Activated CD4-positive, alpha-beta T cell treated with anti-CD3 and anti-CD28 coated beads for 36 hours (primary cell): ENCODE measurements at regions not wholly inside any gene's neighbourhood (a gene's known extent, or its start where the extent isn't known, plus 50 kb on each side); places are given as distances from the start of the nearest gene placed in this dataset.

Experiments
- ATAC-seq: fragments of 200-7000 bp; cut with Tn5 transposase; one replicate; pipeline ENCODE4 v1.10.0; 2021; ENCODE audit warnings: mild to moderate bottlenecking, moderate library complexity
- CTCF ChIA-PET: fragments of 350-600 bp; sonication (Branson Sonifier 250); formaldehyde crosslinking; loops from one replicate; lab custom pipeline; 2021; ENCODE audit warnings: antibody characterized with exemption; lab: Charles Lee
- POLR2A ChIA-PET: fragments of 350-600 bp; sonication (Branson Sonifier 250); formaldehyde crosslinking; loops from one replicate; lab custom pipeline; 2021; ENCODE audit warnings: antibody characterized with exemption, inconsistent platforms; lab: Charles Lee
- DNase-seq: peaks from one replicate; pipeline ENCODE4 v3.0.0-alpha.2; 2020
- H3K27ac Mint-ChIP-seq: one replicate; pipeline ENCODE4 v1.8.0; 2021; ENCODE audit warnings: mixed read lengths
- H3K27me3 Mint-ChIP-seq: one replicate; pipeline ENCODE4 v1.8.0; 2021; ENCODE audit warnings: mixed read lengths
- H3K36me3 Mint-ChIP-seq: one replicate; pipeline ENCODE4 v1.8.0; 2021; ENCODE audit warnings: low read depth, mixed read lengths
- H3K4me1 Mint-ChIP-seq: one replicate; pipeline ENCODE4 v1.8.0; 2021; ENCODE audit warnings: mixed read lengths
- H3K4me3 Mint-ChIP-seq: one replicate; pipeline ENCODE4 v1.8.0; 2021; ENCODE audit warnings: mild to moderate bottlenecking, moderate library complexity, mixed read lengths
- H3K9me3 Mint-ChIP-seq: one replicate; pipeline ENCODE4 v1.8.0; 2021; ENCODE audit warnings: low read depth, mixed read lengths
- intact Hi-C, 2 experiments: fragments of 100-400 bp; cut with DNase I in 1 of 2; cut with micrococcal nuclease in 1 of 2; formaldehyde crosslinking; loops; one replicate each; pipeline versions ENCODE4 v1.14.2 to v1.15.1; 2022 to 2024; cut with DNase I, micrococcal nuclease

DNA sequence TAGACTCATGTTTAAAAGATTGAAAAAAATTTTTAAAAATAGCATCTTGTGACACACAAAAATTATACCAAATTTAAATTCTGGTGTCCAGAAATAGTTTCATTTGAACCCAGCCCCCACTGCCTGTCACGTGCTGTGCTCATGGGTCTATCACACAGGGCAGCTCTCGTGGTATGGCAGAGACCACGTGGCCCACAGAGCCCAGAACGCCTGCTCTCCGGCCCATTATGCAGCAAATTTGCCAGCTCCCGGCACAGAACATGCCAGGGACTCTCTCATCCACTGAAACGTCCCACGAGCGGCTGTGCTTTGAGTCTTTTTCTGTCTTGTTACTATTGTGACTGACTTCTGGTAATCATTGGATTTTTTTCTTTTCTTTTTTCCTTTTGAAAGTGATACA lies 224.3 kb downstream of the TTLL2 start:
- ChIA-PET POLR2A (no interaction called here), CTCF (no interaction called here)
- Mint-ChIP-seq H3K4me1 (no peaks in the 10 kb centered on the region), H3K4me3 (no peak overlapping the region), H3K27ac (no peak overlapping the region), H3K27me3 (no peaks in the 10 kb centered on the region), H3K36me3 (no peaks in the 10 kb centered on the region), H3K9me3 (no peaks in the 10 kb centered on the region)
- intact Hi-C loops: no loop called here
- ATAC-seq: no peak
- no peak for DNase-seq

DNA sequence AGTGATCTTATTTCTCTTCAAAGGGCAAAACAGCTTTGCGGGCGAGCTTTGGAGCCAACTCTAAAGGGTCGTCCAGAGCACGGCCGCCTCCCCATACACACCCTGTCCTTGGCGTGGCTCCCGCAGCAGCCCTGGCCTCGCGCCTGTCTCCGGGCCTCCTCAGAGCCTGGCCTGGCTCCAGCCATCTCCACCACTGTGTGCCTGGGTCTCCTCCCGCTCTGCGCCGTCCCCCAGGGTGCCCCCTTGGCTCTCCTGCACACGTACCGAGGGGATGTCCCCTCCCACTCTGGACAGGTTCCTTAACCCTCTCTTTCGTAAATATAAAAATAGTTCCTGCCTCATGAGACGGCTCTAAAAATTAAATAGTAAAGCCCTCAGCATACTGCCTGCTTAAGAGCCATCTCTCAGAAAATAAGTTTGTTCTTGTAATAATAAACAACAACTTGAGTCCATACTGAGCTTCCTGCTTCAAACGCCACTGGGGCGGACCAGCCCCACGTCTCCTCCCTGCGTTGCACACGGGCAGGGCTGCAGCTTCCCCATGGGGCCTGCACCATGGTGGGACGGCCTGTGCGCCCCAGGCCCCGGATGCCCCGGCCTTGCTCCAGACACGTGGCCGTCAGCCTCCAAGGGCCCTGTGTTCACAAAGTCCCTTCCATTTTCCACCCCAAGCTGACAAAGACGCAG lies 226.2 kb downstream of the TTLL2 start:
- no peak overlapping the region for H3K4me3 Mint-ChIP-seq
- CTCF ChIA-PET: no interaction called here
- intact Hi-C loops: no loop called here
- peaks cover 2% of the 10 kb centered on the region for H3K9me3 Mint-ChIP-seq
- no peak for ATAC-seq
- H3K4me1 Mint-ChIP-seq: no peaks in the 10 kb centered on the region
- DNase-seq: no peak
- no peak overlapping the region for H3K27ac Mint-ChIP-seq
- H3K36me3 Mint-ChIP-seq: no peaks in the 10 kb centered on the region
- POLR2A ChIA-PET: interaction anchor here (0.6 kb wide), 1 partner anchor 34 kb away, joined by 10 read pairs; no protein-coding TSS in a partner anchor
- no peaks in the 10 kb centered on the region for H3K27me3 Mint-ChIP-seq

DNA sequence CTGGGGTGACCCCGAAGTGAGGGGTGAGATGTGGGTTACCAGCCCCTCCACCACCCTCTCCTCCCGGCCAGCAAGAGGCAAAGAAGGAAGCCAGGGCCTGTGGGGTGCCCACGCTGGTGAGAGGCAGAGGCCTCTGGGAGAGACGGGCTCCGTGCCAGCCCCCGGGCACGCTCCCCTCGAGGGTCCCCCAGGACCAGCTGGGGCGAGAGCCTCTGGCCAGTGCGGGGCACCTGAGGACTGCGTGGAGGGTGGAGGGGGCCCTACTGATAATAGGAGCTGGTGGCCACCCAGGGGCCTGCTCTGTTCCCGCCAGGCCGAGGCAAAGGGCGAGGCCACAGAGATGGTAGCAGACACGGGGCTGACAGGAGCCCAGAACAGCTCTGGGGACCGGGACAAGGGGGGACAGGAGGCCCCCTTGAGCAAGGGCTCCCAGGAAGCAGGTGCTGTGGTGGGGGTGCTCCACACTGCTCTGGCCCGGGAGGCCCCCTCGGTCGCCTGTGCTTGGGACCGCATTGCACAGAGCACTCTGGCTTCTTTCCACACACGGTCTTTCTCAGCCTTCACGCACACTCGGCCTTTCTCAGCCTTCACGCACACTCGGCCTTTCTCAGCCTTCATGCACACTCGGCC lies 226.9 kb downstream of the TTLL2 start:
- DNase-seq (no peak), ATAC-seq (no peak)
- ChIA-PET CTCF (no interaction called here), POLR2A (no interaction called here)
- Mint-ChIP-seq H3K4me1 (no peaks in the 10 kb centered on the region), H3K27ac (no peak overlapping the region), H3K4me3 (no peak overlapping the region), H3K9me3 (peaks cover 6% of the 10 kb centered on the region), H3K27me3 (no peaks in the 10 kb centered on the region), H3K36me3 (no peaks in the 10 kb centered on the region)
- intact Hi-C loops: no loop called here

DNA sequence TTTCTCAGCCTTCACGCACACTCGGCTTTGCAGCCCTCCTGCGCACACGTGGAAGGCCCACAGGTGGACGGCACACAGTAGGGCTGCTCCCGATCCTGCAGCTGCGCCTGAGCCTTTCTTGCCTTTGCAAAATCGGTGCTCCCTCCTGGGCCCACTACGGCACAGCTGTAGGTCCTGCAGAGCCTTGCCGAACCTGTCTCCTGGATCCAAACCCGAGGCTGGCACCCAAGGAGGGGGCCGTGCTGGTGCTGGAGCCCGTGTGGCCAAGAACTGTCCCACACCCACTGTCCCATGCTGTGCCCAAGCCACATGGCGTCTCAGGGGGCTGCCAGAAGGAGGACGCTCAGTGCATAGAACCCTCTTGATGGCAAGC lies 227.4 kb downstream of the TTLL2 start:
- H3K4me1 Mint-ChIP-seq: no peaks in the 10 kb centered on the region
- POLR2A ChIA-PET: no interaction called here
- H3K4me3 Mint-ChIP-seq: no peak overlapping the region
- peaks cover 8% of the 10 kb centered on the region for H3K9me3 Mint-ChIP-seq
- no peaks in the 10 kb centered on the region for H3K36me3 Mint-ChIP-seq
- CTCF ChIA-PET: no interaction called here
- no peak for ATAC-seq
- H3K27me3 Mint-ChIP-seq: no peaks in the 10 kb centered on the region
- intact Hi-C loops: no loop called here
- no peak overlapping the region for H3K27ac Mint-ChIP-seq
- no peak for DNase-seq

DNA sequence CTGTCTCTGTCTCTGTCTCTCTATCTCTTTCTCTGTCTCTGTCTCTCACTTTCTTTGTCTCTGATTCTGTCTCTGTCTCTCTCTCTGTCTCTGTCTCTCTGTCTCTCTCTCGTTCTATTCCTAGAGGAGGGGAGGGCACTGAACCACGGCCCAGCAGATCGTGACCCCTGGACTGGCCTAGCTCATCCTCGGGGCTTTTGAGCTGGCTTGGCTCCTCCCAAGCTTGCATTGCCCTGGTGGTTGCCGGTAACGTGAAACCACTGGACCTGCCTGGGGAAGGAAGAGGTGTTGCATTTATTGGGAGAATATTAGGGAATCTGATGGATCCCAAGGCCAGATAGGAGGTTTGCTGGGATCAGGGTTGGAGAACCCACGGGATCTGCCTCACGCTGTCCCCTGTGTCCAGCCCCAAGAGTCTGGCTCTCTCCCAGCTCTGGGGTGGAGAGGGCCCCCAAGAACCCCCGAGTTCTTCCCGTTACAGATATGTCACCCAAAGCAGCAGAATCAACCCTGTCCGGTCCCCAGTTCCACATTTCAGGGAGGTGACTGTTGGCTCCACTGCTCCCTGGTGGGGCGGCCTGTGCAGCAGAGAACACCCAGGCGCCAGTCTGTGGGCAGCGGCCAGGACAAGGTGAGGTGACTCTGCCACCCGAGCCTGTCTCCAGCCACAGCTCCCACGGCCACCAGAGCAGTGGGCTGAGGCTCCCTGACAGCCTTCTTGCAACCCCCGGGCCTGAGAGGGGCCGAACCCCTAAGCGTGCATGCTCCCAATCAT lies 228.3 kb downstream of the TTLL2 start:
- H3K36me3 Mint-ChIP-seq: no peaks in the 10 kb centered on the region
- DNase-seq (no peak), ATAC-seq (no peak)
- H3K4me1 Mint-ChIP-seq: no peaks in the 10 kb centered on the region
- no peak overlapping the region for H3K27ac Mint-ChIP-seq
- CTCF ChIA-PET: no interaction called here
- H3K4me3 Mint-ChIP-seq: no peak overlapping the region
- intact Hi-C loops: no loop called here
- POLR2A ChIA-PET: no interaction called here
- peaks cover 8% of the 10 kb centered on the region for H3K9me3 Mint-ChIP-seq
- no peaks in the 10 kb centered on the region for H3K27me3 Mint-ChIP-seq

DNA sequence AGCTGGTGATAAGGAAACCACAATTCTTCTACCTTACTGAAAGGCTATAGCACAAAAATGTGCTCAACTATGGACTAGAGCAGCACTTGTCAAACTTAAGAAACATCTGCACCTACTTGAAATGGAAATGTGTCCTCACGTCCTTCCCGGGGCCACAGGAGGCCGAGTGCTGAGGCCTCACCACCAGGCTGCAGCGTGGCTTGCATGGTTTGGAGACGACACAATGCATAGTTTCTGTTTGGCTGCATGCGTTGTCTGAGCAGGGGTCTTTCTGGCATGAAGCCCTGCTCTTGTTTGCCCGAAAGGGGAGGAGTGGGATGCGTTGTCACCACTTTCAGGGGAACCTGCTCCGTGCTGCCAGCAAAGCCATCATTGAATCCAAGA lies 228.8 kb downstream of the TTLL2 start:
- POLR2A ChIA-PET: no interaction called here
- intact Hi-C loops: no loop called here
- H3K9me3 Mint-ChIP-seq: peaks cover 8% of the 10 kb centered on the region

DNA sequence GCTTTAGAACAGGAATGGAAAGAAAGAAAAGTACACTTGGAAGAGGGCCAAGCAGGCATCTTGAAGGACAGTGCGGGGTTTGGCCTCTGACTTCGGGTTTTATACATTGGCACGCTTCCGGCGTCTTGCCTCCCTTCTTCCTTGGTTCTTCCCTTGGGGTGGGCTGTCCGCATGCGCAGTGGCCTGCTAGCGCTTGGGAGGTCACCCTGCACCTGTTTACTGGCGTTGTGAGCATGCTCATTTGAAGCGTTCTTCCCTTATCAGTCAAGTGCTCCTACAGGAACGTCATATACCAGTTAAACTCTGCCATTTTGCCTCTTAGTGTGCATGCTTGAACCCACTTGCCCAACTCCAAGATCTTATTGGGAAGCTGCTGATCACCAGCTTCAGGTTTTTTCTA lies 230.0 kb downstream of the TTLL2 start:
- ChIA-PET POLR2A (no interaction called here), CTCF (no interaction called here)
- Mint-ChIP-seq H3K36me3 (no peaks in the 10 kb centered on the region), H3K4me1 (no peaks in the 10 kb centered on the region), H3K27ac (no peak overlapping the region), H3K4me3 (no peak overlapping the region), H3K9me3 (peaks cover 8% of the 10 kb centered on the region), H3K27me3 (peaks cover under 1% of the 10 kb centered on the region)
- no peak for ATAC-seq
- intact Hi-C loops: no loop called here
- DNase-seq: no peak

More for the DNA sequence above, 228.8 kb downstream of the TTLL2 start:
- H3K4me3 Mint-ChIP-seq: no peak overlapping the region
- DNase-seq (no peak), ATAC-seq (no peak)
- no peaks in the 10 kb centered on the region for H3K36me3 Mint-ChIP-seq
- no peaks in the 10 kb centered on the region for H3K4me1 Mint-ChIP-seq
- no peak overlapping the region for H3K27ac Mint-ChIP-seq
- CTCF ChIA-PET: no interaction called here
- no peaks in the 10 kb centered on the region for H3K27me3 Mint-ChIP-seq

DNA sequence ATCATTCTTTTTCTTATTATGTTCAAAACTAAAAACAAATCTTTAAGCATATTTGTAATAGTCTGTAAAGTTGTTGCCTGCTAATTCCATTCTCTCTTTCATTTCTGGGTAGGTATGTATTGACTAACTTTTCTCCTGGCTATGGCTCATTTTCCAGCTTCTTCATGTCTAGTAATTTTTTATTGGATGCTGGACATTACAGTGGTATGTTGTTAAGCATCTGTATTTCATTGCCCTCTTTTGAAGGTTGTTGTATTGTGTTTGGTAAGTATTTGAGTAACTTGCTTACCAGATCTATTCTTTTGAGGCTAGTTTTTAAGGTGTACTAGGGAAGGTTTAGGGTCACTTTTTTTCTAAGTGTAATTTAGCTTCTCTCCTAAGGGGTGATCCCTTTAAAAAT lies 230.9 kb downstream of the TTLL2 start:
- ChIA-PET CTCF (no interaction called here), POLR2A (no interaction called here)
- Mint-ChIP-seq H3K9me3 (peaks cover 8% of the 10 kb centered on the region), H3K4me3 (no peak overlapping the region), H3K27ac (no peak overlapping the region), H3K36me3 (no peaks in the 10 kb centered on the region), H3K27me3 (peaks cover 3% of the 10 kb centered on the region), H3K4me1 (no peaks in the 10 kb centered on the region)
- ATAC-seq (no peak), DNase-seq (no peak)
- intact Hi-C loops: no loop called here

DNA sequence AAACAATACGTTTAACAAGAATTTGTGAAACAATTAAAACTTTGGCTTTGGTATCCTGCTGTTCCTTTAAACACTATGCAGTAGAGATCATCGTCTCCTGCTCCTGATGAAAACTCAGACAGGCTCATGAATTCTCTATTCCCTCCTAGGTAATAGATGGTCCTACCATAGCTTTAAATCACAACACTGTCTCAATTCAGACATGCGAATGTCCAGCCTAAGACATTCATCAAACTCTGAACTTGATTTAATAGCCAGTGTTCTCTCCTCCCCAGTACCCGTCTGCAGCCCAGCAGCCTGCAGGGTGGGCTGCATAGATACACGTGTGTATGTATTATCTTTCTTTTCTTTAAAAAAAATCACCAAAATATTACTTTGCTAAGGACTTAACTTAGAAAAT lies 232.8 kb downstream of the TTLL2 start:
- Mint-ChIP-seq H3K36me3 (no peaks in the 10 kb centered on the region), H3K27me3 (peaks cover 3% of the 10 kb centered on the region), H3K4me3 (no peak overlapping the region), H3K4me1 (no peaks in the 10 kb centered on the region), H3K27ac (no peak overlapping the region), H3K9me3 (peaks cover 8% of the 10 kb centered on the region)
- no peak for ATAC-seq
- ChIA-PET CTCF (no interaction called here), POLR2A (no interaction called here)
- intact Hi-C loops: no loop called here
- no peak for DNase-seq

DNA sequence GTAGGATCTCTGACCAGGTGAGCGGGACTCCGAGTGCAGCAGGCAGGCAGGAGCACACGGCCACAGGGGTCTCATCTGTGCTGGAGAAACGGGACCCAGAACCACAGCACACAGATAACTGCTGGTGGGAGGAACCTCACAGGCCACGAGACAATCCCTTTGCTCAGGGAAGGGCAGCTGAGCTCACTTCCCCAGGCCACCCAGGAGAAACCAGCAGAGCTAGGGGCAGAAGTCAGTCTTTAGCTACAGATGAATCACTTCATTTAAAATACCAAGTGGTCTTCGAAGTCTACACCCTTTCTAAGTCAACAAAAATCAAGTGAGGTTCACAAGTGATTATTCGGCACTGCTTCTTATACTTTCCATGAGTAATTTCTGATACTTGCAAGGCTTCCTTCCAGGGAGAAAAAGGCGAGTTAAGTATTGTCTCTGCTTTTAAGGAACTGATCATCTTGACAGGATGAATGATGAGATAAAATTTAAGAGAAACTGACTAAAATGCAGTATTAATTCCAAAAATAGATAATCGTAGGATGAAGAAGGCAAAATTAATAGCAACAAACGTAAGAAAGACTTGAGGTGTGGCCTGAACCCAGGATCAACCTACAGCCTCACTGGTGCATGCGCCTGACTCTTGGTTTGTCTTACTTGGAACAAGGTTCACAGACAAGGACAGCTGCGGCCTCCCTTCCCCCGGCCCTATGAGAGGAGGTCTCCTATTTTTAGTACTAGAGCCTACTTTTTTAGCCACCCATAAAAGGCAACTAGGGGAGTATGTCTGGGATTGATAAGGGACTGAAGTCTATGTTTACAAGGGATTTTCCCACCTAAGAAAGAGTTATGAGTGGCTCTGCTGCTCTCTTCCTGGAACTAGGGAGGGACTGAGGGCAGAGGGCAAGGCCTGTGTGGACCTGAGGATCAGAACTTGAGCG lies 233.6 kb downstream of the TTLL2 start:
- H3K4me1 Mint-ChIP-seq: no peaks in the 10 kb centered on the region
- H3K4me3 Mint-ChIP-seq: no peak overlapping the region
- H3K27ac Mint-ChIP-seq: no peak overlapping the region
- DNase-seq (no peak), ATAC-seq (no peak)
- intact Hi-C loops: no loop called here
- H3K9me3 Mint-ChIP-seq: peaks cover 8% of the 10 kb centered on the region
- CTCF ChIA-PET: no interaction called here
- peaks cover 3% of the 10 kb centered on the region for H3K27me3 Mint-ChIP-seq
- H3K36me3 Mint-ChIP-seq: no peaks in the 10 kb centered on the region
- POLR2A ChIA-PET: no interaction called here

DNA sequence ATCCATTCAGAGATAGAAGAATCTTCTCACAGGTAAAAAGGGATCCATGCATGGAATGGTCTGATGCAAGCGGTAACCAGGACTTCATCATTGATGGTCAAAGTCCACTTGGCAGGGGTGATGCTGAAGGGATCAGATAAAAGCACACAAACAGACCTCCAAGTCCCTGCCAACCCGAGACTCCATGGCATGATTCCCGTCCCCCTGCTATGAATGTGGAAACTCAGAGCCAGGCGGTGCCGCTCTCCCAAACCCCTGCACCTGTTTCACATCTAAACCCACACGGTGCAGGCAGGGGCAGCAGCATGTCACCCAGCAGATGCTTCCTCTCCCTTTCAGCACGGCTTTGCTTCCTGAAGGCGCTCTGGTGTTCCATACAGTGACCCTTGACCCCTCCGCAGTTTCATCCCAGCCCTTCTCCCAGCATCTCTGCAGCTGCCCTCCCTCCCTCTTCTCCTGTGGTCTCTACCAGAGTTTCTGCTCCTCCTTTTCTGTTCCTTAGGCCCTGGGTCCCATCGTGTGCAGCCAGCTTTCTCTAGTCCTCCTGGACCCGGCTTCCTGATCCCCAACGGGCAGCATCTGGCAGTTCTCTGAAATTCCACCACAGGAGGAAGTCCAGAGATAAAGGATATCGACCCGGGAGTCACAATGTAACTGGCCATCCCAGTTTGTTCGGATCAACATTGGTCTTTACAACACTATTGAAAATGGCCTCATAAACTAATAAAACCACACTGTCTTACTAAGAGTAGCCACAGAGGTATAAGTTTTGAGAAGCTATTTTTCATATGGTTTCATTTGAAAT lies 235.0 kb downstream of the TTLL2 start:
- Mint-ChIP-seq H3K27ac (no peak overlapping the region), H3K4me3 (no peak overlapping the region), H3K27me3 (peaks cover 3% of the 10 kb centered on the region), H3K9me3 (peaks cover 8% of the 10 kb centered on the region), H3K4me1 (no peaks in the 10 kb centered on the region), H3K36me3 (no peaks in the 10 kb centered on the region)
- POLR2A ChIA-PET: no interaction called here
- DNase-seq (no peak), ATAC-seq (no peak)
- CTCF ChIA-PET: no interaction called here
- intact Hi-C loops: no loop called here
